Retina (tissue), 1 donor: ENCODE measurements at regions not wholly inside any gene's neighbourhood (a gene's known extent, or its start where the extent isn't known, plus 50 kb on each side); places are given as distances from the start of the nearest gene placed in this dataset.

ENCODE experiments used
- DNase-seq: peaks from one replicate; pipeline ENCODE4 v3.0.0-alpha.2; 2016

- no peak for DNase-seq
Measured at GRCh38 chr4:11727903-11728564, 299.3 kb upstream of the HS3ST1 start.

- no peak for DNase-seq
Measured at GRCh38 chr4:11724731-11725130, 296.0 kb upstream of the HS3ST1 start.

- DNase-seq, result no peak
Measured at GRCh38 chr4:11722223-11722622, 293.5 kb upstream of the HS3ST1 start.

GRCh38 chr4:11720292-11720691, 291.6 kb upstream of the HS3ST1 start:
- no peak for DNase-seq

- no peak for DNase-seq
Measured at GRCh38 chr4:11719879-11720278, 291.2 kb upstream of the HS3ST1 start.

- no peak for DNase-seq
Measured at GRCh38 chr4:11715753-11716521, 287.2 kb upstream of the HS3ST1 start.

- no peak for DNase-seq
Measured at GRCh38 chr4:11710453-11711093, 281.9 kb upstream of the HS3ST1 start.

GRCh38 chr4:11704186-11704830, 275.6 kb upstream of the HS3ST1 start:
- no peak for DNase-seq

GRCh38 chr4:11702886-11703557, 274.3 kb upstream of the HS3ST1 start:
- DNase-seq, result no peak

GRCh38 chr4:11701966-11702725, 273.5 kb upstream of the HS3ST1 start:
- DNase-seq, result no peak

- no peak for DNase-seq
Measured at GRCh38 chr4:11700751-11701226, 272.1 kb upstream of the HS3ST1 start.

- DNase-seq, result no peak
Measured at GRCh38 chr4:11698846-11699590, 270.3 kb upstream of the HS3ST1 start.

GRCh38 chr4:11698033-11698432, 269.3 kb upstream of the HS3ST1 start:
- DNase-seq, result no peak

GRCh38 chr4:11693693-11694092, 265.0 kb upstream of the HS3ST1 start:
- DNase-seq, result no peak

- no peak for DNase-seq
Measured at GRCh38 chr4:11691236-11691635, 262.5 kb upstream of the HS3ST1 start.

GRCh38 chr4:11687727-11688126, 259.0 kb upstream of the HS3ST1 start:
- DNase-seq, result no peak

GRCh38 chr4:11685481-11685880, 256.8 kb upstream of the HS3ST1 start:
- no peak for DNase-seq

GRCh38 chr4:11675051-11675800, 246.5 kb upstream of the HS3ST1 start:
- no peak for DNase-seq

GRCh38 chr4:11670304-11670703, 241.6 kb upstream of the HS3ST1 start:
- no peak for DNase-seq

- DNase-seq, result no peak
Measured at GRCh38 chr4:11669156-11669555, 240.5 kb upstream of the HS3ST1 start.

- no peak for DNase-seq
Measured at GRCh38 chr4:11663114-11663513, 234.4 kb upstream of the HS3ST1 start.
